ENCODE measurements at regions not wholly inside any gene's neighbourhood (a gene's known extent, or its start where the extent isn't known, plus 50 kb on each side); places are given as distances from the start of the nearest gene placed in this dataset.

DNA sequence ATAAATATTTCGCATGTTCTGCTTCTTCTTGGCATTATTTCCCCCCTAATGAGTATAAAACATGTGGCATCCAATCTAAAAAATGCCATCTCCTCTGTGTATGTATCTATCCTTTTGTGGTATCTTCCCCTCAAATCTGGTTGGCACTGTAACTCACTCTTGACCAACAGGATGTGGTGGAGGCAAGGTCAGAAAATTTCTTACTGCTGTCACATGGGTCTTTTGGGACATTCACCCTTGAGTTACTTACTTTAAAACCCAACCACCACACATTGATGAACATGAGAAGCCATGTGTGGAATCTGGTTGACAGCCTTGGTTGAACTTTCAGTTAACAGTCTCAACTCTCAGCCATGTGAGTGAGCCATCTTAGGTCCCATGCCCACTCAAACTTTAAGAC is 516.9 kb downstream of the SLC16A7 start:
- H3K27ac ChIP-seq (ENCODE audit: low read depth, low read length): no peak overlapping the region
- no peak overlapping the region for H3K14ac ChIP-seq (ENCODE audit: insufficient read length)
- H3K23me2 ChIP-seq (ENCODE audit: low read depth, low read length): no peaks in the 10 kb centered on the region
- H3K23ac ChIP-seq (ENCODE audit: insufficient read length): no peak overlapping the region
- H2BK12ac ChIP-seq (ENCODE audit: low read depth, low read length): no peak overlapping the region
- H3K4me3 ChIP-seq (ENCODE audit: extremely low read depth in 1 of 4, insufficient read depth in 2 of 4, low read depth in 3 of 4, low read length in 4 of 4): no peak overlapping the region
- no peak overlapping the region for H2BK20ac ChIP-seq (ENCODE audit: low read length)
- H2BK5ac ChIP-seq (ENCODE audit: low read depth, low read length): no peak overlapping the region
- no peak overlapping the region for H2AK5ac ChIP-seq (ENCODE audit: low read depth, low read length)
- H4K20me1 ChIP-seq (replicated peaks in 1 of 2; ENCODE audit: control insufficient read depth in 1 of 2, insufficient read depth in 2 of 2, low read length in 2 of 2): no peaks in the 10 kb centered on the region
- no peak overlapping the region for H3K18ac ChIP-seq (ENCODE audit: extremely low read depth, low read length)
- FAIRE-seq (no peak), DNase-seq (ENCODE audit: low read depth in 1 of 2, low spot score in 2 of 2) (no peak)
- H3K56ac ChIP-seq (replicated peaks; ENCODE audit: insufficient read length, low read depth, low read length): no peak overlapping the region
- ChIA-PET CTCF (ENCODE audit: partially characterized antibody) (no interaction called here), POLR2A (ENCODE audit: partially characterized antibody) (no interaction called here)
- no peaks in the 10 kb centered on the region for H3K4me1 ChIP-seq (replicated peaks in 1 of 4; ENCODE audit: control insufficient read depth in 3 of 4, insufficient read depth in 4 of 4, low read length in 3 of 4)
- H2BK15ac ChIP-seq (ENCODE audit: low read length): no peak overlapping the region
- H3K79me2 ChIP-seq (ENCODE audit: control insufficient read depth in 1 of 2, insufficient read depth in 2 of 2, low read length in 2 of 2): no peaks in the 10 kb centered on the region
- H2AFZ ChIP-seq (ENCODE audit: low read length): no peak overlapping the region
- no peaks in the 10 kb centered on the region for H3K27me3 ChIP-seq (replicated peaks in 1 of 4; ENCODE audit: control insufficient read depth in 3 of 4, extremely low read depth in 1 of 4, insufficient read depth in 3 of 4, low read length in 3 of 4)
- 0 out of 4 replicates have a peak, but pooled peaks cover 0 to 4% of the 10 kb centered on the region in 2 experiments for H3K9me3 ChIP-seq (ENCODE audit: insufficient read depth in 2 of 2, low read depth in 1 of 2, low read length in 1 of 2)
- no peak overlapping the region for H3K4ac ChIP-seq (replicated peaks; ENCODE audit: insufficient read length, low read depth, low read length)
- no peaks in the 10 kb centered on the region for H3K79me1 ChIP-seq (ENCODE audit: low read depth, low read length)
- TF ChIP-seq TAF7 (optimal IDR thresholded peaks at IDR 0.05; ENCODE audit: borderline replicate concordance, low read depth, low read length) (no peak), CEBPB (IDR thresholded peaks at IDR 0.05; ENCODE audit: low read depth, low read length) (no peak), POLR2AphosphoS5 (IDR thresholded peaks at IDR 0.05; ENCODE audit: low read depth, low read length) (no peak), SP2 (IDR thresholded peaks at IDR 0.05; ENCODE audit: low read length) (no peak), SIRT6 (IDR thresholded peaks at IDR 0.05; ENCODE audit: low read length) (no peak), GABPA (IDR thresholded peaks at IDR 0.05; ENCODE audit: borderline replicate concordance, insufficient read depth, low read length) (no peak), CHD1 (IDR thresholded peaks at IDR 0.05; ENCODE audit: low read depth, low read length) (no peak), POU5F1 (IDR thresholded peaks at IDR 0.05; ENCODE audit: low read depth, low read length) (no peak), NRF1 (IDR thresholded peaks at IDR 0.05; ENCODE audit: low read depth, low read length) (no peak), EP300 (IDR thresholded peaks at IDR 0.05; ENCODE audit: borderline replicate concordance in 1 of 2, low read depth in 2 of 2, low read length in 2 of 2) (no peak), SIN3A (conservative IDR thresholded peaks at IDR 0.05 in 1 of 2, IDR thresholded peaks at IDR 0.05 in 1 of 2; ENCODE audit: low read depth in 1 of 2, low read length in 2 of 2) (no peak), RXRA (IDR thresholded peaks at IDR 0.05; ENCODE audit: insufficient read depth, low read depth, low read length) (no peak), JUN (IDR thresholded peaks at IDR 0.05; ENCODE audit: low read depth, low read length) (no peak)
- H3K36me3 ChIP-seq (ENCODE audit: control insufficient read depth in 2 of 4, insufficient read depth in 4 of 4, low read length in 3 of 4): no peaks in the 10 kb centered on the region
- no peak overlapping the region for H3K4me2 ChIP-seq (ENCODE audit: insufficient read depth in 1 of 2, low read depth in 2 of 2, low read length in 2 of 2)
- no peak overlapping the region for H2BK120ac ChIP-seq (replicated peaks; ENCODE audit: low read depth, low read length)
- H4K91ac ChIP-seq (replicated peaks; ENCODE audit: insufficient read length, low read length): no peak overlapping the region
- 0% methylated on average over 1 of the region's 1 CpG; no CpG with 5 or more reads in 1 of the 2 experiments for WGBS, 2 experiments (ENCODE audit: extremely low coverage in 1 of 2, insufficient coverage in 1 of 2, insufficient read length in 1 of 2, insufficient replicate concordance in 2 of 2, low coverage in 1 of 2, low lambda C conversion rate in 2 of 2, missing lambda C conversion rate in 1 of 2)
- H4K5ac ChIP-seq (ENCODE audit: insufficient read length, low read depth, low read length): no peak overlapping the region
- H4K8ac ChIP-seq (ENCODE audit: extremely low read depth, insufficient read depth, low read length): no peak overlapping the region
- H3K9ac ChIP-seq (replicated peaks in 1 of 4; ENCODE audit: extremely low read depth in 1 of 4, low read depth in 3 of 4, low read length in 3 of 4): no peak overlapping the region
